Kidney (tissue), 13 donors: ENCODE measurements at regions not wholly inside any gene's neighbourhood (a gene's known extent, or its start where the extent isn't known, plus 50 kb on each side); places are given as distances from the start of the nearest gene placed in this dataset.

Experiments
- DNase-seq, 5 donors: peaks; one replicate each; pipeline ENCODE4 v3.0.0-alpha.2; 2013 to 2020
- FAIRE-seq: peaks from 2 replicates; lab custom pipeline; 2012; peaks lifted over from hg19 to GRCh38; lab: Jason Lieb, UNC
- H3K27ac ChIP-seq, 2 donors: one replicate each; pipeline ENCODE4 v1.7.0; 2013; ENCODE audit warnings: low read depth in 2 of 2, low read length in 2 of 2, inconsistent platforms in 1 of 2
- H3K27me3 ChIP-seq: one replicate; pipeline ENCODE4 v1.7.1; 2013; ENCODE audit warnings: low read length, inconsistent platforms; ENCODE audit not compliant: control insufficient read depth, insufficient read depth
- H3K36me3 ChIP-seq, 3 donors: one replicate each; pipeline versions ENCODE4 v1.7.0 to v1.7.1; 2013; ENCODE audit warnings: low read length in 3 of 3, control low read depth in 1 of 3, inconsistent platforms in 1 of 3; ENCODE audit not compliant: insufficient read depth in 3 of 3, control insufficient read depth in 2 of 3
- H3K4me1 ChIP-seq, 3 donors: one replicate each; pipeline versions ENCODE4 v1.7.0 to v1.7.1; 2013; ENCODE audit warnings: low read length in 3 of 3, inconsistent platforms in 1 of 3, low read depth in 1 of 3; ENCODE audit not compliant: control insufficient read depth in 2 of 3, insufficient read depth in 2 of 3
- H3K4me3 ChIP-seq, 3 donors: one replicate each; pipeline versions ENCODE4 v1.7.0 to v1.8.1; 2013; ENCODE audit warnings: low read length in 3 of 3, control low read depth in 1 of 3, inconsistent platforms in 1 of 3
- H3K9ac ChIP-seq, 3 donors: one replicate each; pipeline versions ENCODE4 v1.7.0 to v1.7.1; 2013; ENCODE audit warnings: low read length in 3 of 3, control low read depth in 1 of 3, inconsistent platforms in 1 of 3
- H3K9me3 ChIP-seq, 3 donors: one replicate each; pipeline versions ENCODE4 v1.7.0 to v1.7.1; 2013; ENCODE audit warnings: low read length in 3 of 3, control low read depth in 1 of 3, inconsistent platforms in 1 of 3; ENCODE audit not compliant: control insufficient read depth in 2 of 3, insufficient read depth in 1 of 3
- intact Hi-C: fragments of 100-400 bp; cut with DNase I; formaldehyde crosslinking; loops from one replicate; pipeline ENCODE4 v1.11.1; 2022
- TF ChIP-seq, protein P1 (sequence below): IDR thresholded peaks from 3 replicates; pipeline ENCODE4 v1.5.1; 2012; ENCODE audit warnings: mild to moderate bottlenecking, moderate library complexity, borderline replicate concordance; ENCODE audit not compliant: insufficient read depth; ENCODE audit errors: extremely low read depth
- donor health status: control.
- donor health status: control.
- donor health status: control.
- donor health status: control.
- donor health status: control.
- donor health status: DM: yes; HTN: yes; CAD: no.
- donor health status: Normal renal cell carcinoma (clear cell type).

DNA sequence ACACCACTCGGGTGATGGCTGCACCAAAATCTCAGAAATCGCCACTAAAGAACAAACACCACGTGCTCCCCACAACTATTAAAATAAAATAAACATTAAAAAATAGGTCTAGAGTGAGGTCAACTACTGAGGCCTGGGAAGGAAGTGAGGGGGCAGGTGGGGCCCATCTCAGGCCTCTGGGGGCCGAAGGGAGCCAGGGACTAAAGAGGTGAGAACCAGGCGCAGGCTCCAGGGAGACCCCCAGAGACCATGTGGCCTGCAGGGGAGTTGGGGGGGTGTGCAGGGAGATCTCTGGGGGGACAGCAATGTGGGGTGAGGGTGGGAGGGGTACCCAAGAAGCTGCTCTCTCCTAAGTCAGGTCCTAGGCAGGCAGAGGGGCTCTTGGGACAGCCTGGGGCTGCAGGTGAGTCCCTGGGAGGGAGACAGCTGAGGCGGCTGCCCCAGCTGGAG lies 111.3 kb upstream of the SMURF2 start:
- peak overlapping the region in 2 of 3 donors; percentile 28 to 37 for H3K4me3 ChIP-seq
- H3K4me1 ChIP-seq, result peaks cover 0 to 10% (median 0%) of the 10 kb centered on the region in 3 donors
- no peak overlapping the region for H3K27ac ChIP-seq
- no peaks in the 10 kb centered on the region for H3K36me3 ChIP-seq
- TF ChIP-seq, protein P1, sequence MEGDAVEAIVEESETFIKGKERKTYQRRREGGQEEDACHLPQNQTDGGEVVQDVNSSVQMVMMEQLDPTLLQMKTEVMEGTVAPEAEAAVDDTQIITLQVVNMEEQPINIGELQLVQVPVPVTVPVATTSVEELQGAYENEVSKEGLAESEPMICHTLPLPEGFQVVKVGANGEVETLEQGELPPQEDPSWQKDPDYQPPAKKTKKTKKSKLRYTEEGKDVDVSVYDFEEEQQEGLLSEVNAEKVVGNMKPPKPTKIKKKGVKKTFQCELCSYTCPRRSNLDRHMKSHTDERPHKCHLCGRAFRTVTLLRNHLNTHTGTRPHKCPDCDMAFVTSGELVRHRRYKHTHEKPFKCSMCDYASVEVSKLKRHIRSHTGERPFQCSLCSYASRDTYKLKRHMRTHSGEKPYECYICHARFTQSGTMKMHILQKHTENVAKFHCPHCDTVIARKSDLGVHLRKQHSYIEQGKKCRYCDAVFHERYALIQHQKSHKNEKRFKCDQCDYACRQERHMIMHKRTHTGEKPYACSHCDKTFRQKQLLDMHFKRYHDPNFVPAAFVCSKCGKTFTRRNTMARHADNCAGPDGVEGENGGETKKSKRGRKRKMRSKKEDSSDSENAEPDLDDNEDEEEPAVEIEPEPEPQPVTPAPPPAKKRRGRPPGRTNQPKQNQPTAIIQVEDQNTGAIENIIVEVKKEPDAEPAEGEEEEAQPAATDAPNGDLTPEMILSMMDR, result no peak
- peaks cover 3% of the 10 kb centered on the region for H3K27me3 ChIP-seq
- intact Hi-C loops, result no loop called here
- H3K9ac ChIP-seq, result peak overlapping the region in 1 of 3 donors; percentile 34
- no peak for FAIRE-seq
- no peak for DNase-seq
- H3K9me3 ChIP-seq, result no peaks in the 10 kb centered on the region

DNA sequence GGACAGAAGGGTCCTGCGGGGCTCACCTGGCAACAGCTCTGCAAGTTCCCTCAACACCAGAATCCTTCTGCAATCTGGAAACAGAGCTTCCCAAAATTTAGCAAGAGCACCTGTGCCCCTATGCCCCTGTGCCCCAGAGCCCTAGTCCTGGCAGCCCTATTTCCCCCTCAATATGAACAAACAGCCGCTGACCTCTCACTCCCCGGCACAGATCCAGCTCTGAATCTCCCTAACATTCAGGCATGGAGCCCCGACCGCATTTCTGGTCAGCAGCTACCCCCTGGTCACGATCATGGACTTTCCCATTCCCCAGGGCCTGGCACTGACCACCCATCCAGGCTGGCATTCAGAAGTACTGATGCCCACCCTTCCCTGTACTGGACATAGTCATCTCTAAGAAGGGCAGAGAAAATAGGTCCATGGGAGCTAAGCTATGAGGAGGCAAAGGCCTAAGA lies 110.8 kb upstream of the SMURF2 start:
- FAIRE-seq (no peak), DNase-seq (peak in 1 of 5 donors; percentile 41)
- Histone ChIP-seq H3K27me3 (peaks cover 2% of the 10 kb centered on the region), H3K27ac (no peak overlapping the region), H3K9me3 (no peaks in the 10 kb centered on the region), H3K36me3 (no peaks in the 10 kb centered on the region), H3K4me1 (peaks cover 0 to 6% (median 0%) of the 10 kb centered on the region in 3 donors), H3K4me3 (no peak overlapping the region), H3K9ac (no peak overlapping the region)
- TF ChIP-seq, protein P1, result no peak
- intact Hi-C loops, result no loop called here

DNA sequence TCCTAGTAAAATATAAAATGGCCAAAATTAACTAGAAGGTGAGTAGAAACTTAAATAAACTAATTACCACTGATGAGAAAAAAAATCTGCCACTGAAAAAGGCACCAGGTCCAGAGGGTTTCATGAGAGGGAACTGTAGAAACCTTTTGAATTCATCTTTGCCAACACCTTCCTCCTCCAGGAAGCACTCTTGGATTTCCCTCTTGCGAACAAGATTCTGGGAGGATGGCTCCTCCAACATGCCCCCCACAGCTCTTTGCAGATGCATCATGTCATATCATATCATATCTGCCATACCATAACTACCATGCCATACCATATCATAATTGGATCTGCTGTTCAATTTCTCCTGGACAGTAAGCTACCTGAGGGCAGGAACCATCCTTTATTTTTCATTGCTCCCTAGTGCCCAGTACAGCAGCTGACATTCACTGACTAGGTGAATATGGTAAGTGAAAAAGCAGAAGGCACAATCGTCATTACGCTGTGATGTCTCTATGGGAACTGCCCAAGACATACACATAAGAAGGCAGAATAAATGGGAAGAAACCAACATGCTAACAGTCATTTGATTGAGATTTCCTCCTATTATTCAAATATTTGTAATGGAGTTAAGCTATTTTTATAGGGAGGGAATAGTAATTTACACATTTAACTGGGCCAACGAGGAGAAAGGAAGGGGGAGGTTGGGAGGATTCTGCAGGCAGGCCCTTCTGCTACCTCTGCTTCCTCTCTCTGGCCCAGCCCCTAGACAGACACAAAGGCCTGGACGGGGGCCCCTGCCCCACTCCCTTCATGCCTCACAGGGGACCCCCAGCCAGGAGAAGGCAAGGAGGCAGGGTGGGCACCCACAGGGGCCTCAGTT lies 110.1 kb upstream of the SMURF2 start:
- H3K27ac ChIP-seq, result no peak overlapping the region
- TF ChIP-seq, protein P1, result no peak
- no peak overlapping the region for H3K9ac ChIP-seq
- peak in 1 of 5 donors; percentile 65 for DNase-seq
- no peaks in the 10 kb centered on the region for H3K36me3 ChIP-seq
- no peaks in the 10 kb centered on the region for H3K9me3 ChIP-seq
- H3K27me3 ChIP-seq, result no peaks in the 10 kb centered on the region
- H3K4me3 ChIP-seq, result no peak overlapping the region
- FAIRE-seq, result no peak
- H3K4me1 ChIP-seq, result peaks cover 0 to 5% (median 0%) of the 10 kb centered on the region in 3 donors
- intact Hi-C loops, result no loop called here
